Hematopoietic multipotent progenitor cell (in vitro differentiated cells): ENCODE measurements at regions not wholly inside any gene's neighbourhood (a gene's known extent, or its start where the extent isn't known, plus 50 kb on each side); places are given as distances from the start of the nearest gene placed in this dataset.
A peak's percentile ranks its signal among the peaks of the same experiment; 100 is the strongest.

Source experiments
- DNase-seq, 3 donors: peaks; one replicate each; pipeline ENCODE4 v3.0.0-alpha.2; 2011 to 2015; ENCODE audit warnings: low read depth in 2 of 3, low spot score in 2 of 3

- no peak for DNase-seq
Measured at GRCh38 chr4:31984872-31985271, 1264.7 kb downstream of the PCDH7 start.

GRCh38 chr4:31995943-31996901 lies 1276.1 kb downstream of the PCDH7 start:
- DNase-seq, result no peak

- DNase-seq, result no peak
Measured at GRCh38 chr4:31998807-31999206, 1278.6 kb downstream of the PCDH7 start.

- no peak for DNase-seq
Measured at GRCh38 chr4:31999848-32000247, 1279.7 kb downstream of the PCDH7 start.

GRCh38 chr4:32000846-32001488 lies 1280.8 kb downstream of the PCDH7 start:
- no peak for DNase-seq

- no peak for DNase-seq
Measured at GRCh38 chr4:32002037-32002747, 1282.0 kb downstream of the PCDH7 start.

GRCh38 chr4:32003548-32003947 lies 1283.4 kb downstream of the PCDH7 start:
- no peak for DNase-seq

- DNase-seq, result no peak
Measured at GRCh38 chr4:32010221-32010620, 1290.1 kb downstream of the PCDH7 start.

GRCh38 chr4:32022071-32022470 lies 1301.9 kb downstream of the PCDH7 start:
- DNase-seq, result no peak

- DNase-seq, result no peak
Measured at GRCh38 chr4:32025851-32026459, 1305.8 kb downstream of the PCDH7 start.

- no peak for DNase-seq
Measured at GRCh38 chr4:32030406-32030805, 1310.2 kb downstream of the PCDH7 start.

GRCh38 chr4:32031026-32031425 lies 1310.9 kb downstream of the PCDH7 start:
- no peak for DNase-seq

GRCh38 chr4:32032136-32032672 lies 1312.0 kb downstream of the PCDH7 start:
- peak in 2 of 3 donors; percentile 11 to 19 for DNase-seq

GRCh38 chr4:32037399-32037798 lies 1317.2 kb downstream of the PCDH7 start:
- no peak for DNase-seq

- no peak for DNase-seq
Measured at GRCh38 chr4:32042486-32043247, 1322.5 kb downstream of the PCDH7 start.

- no peak for DNase-seq
Measured at GRCh38 chr4:32043248-32043633, 1323.1 kb downstream of the PCDH7 start.

GRCh38 chr4:32061916-32062315 lies 1341.7 kb downstream of the PCDH7 start:
- no peak for DNase-seq

GRCh38 chr4:32073542-32073941 lies 1353.4 kb downstream of the PCDH7 start:
- DNase-seq, result no peak

GRCh38 chr4:32087211-32087610 lies 1367.0 kb downstream of the PCDH7 start:
- no peak for DNase-seq

GRCh38 chr4:32094987-32095386 lies 1374.8 kb downstream of the PCDH7 start:
- DNase-seq, result no peak
